ENCODE measurements at regions not wholly inside any gene's neighbourhood (a gene's known extent, or its start where the extent isn't known, plus 50 kb on each side); places are given as distances from the start of the nearest gene placed in this dataset.

DNA sequence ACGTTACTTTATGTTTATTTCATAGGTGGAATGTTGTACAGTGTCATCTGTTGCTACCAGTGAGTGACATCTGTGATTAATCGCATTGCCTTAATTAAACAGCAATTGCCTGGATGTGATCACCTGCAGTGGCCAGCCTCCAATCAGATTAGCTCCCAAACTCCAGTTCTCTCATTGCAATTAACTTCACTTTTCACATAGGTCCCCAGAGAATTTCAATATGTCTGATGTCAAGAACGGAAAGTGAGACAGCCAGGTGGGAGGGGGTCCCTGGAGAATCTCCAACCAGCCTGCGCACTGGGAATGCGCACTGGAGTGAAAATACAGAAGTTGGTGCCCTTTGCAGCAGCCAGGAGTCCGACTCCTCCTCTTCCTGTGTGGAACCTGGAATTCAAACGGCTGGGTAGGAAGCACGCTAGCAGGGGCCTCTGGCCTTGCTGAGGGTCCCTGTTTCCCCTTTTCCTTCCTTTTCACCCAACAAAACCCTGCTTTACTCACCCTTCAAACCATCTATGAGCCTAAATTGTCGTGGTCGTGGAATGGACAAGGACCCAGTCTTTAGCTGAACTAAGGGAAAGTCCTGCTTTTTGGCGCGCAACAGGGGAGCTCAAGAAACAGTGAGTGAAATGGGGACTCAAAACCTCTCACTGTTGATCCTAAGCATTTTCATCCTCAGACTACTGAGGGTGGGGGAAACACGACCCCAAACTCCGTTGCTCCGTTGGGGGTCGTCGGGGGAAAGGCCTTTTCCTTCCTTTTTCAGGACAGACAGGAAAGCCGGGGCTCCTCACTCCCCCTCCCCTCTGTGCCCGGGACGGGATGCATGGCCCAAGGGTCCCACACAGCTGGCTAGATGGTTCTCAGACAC, 1355.5 kb upstream of the LRRTM3 start (continued):
- TF ChIP-seq EEA1 (CRISPR knock-in tag; IDR thresholded peaks at IDR 0.05; ENCODE audit: borderline replicate concordance) (no peak), CAMTA2 (CRISPR knock-in tag; IDR thresholded peaks at IDR 0.05; ENCODE audit: borderline replicate concordance) (no peak), MLLT10 (CRISPR knock-in tag; IDR thresholded peaks at IDR 0.05) (no peak), ATRX (CRISPR knock-in tag; IDR thresholded peaks at IDR 0.05; ENCODE audit: borderline replicate concordance) (no peak), SSRP1 (CRISPR knock-in tag; IDR thresholded peaks at IDR 0.05) (no peak)
- TF ChIP-seq, protein P1, sequence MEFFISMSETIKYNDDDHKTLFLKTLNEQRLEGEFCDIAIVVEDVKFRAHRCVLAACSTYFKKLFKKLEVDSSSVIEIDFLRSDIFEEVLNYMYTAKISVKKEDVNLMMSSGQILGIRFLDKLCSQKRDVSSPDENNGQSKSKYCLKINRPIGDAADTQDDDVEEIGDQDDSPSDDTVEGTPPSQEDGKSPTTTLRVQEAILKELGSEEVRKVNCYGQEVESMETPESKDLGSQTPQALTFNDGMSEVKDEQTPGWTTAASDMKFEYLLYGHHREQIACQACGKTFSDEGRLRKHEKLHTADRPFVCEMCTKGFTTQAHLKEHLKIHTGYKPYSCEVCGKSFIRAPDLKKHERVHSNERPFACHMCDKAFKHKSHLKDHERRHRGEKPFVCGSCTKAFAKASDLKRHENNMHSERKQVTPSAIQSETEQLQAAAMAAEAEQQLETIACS (CRISPR knock-in tag; IDR thresholded peaks at IDR 0.05): no peak
- TF ChIP-seq, protein P2, sequence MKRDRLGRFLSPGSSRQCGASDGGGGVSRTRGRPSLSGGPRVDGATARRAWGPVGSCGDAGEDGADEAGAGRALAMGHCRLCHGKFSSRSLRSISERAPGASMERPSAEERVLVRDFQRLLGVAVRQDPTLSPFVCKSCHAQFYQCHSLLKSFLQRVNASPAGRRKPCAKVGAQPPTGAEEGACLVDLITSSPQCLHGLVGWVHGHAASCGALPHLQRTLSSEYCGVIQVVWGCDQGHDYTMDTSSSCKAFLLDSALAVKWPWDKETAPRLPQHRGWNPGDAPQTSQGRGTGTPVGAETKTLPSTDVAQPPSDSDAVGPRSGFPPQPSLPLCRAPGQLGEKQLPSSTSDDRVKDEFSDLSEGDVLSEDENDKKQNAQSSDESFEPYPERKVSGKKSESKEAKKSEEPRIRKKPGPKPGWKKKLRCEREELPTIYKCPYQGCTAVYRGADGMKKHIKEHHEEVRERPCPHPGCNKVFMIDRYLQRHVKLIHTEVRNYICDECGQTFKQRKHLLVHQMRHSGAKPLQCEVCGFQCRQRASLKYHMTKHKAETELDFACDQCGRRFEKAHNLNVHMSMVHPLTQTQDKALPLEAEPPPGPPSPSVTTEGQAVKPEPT (CRISPR knock-in tag; IDR thresholded peaks at IDR 0.05; ENCODE audit: low read depth): no peak

DNA sequence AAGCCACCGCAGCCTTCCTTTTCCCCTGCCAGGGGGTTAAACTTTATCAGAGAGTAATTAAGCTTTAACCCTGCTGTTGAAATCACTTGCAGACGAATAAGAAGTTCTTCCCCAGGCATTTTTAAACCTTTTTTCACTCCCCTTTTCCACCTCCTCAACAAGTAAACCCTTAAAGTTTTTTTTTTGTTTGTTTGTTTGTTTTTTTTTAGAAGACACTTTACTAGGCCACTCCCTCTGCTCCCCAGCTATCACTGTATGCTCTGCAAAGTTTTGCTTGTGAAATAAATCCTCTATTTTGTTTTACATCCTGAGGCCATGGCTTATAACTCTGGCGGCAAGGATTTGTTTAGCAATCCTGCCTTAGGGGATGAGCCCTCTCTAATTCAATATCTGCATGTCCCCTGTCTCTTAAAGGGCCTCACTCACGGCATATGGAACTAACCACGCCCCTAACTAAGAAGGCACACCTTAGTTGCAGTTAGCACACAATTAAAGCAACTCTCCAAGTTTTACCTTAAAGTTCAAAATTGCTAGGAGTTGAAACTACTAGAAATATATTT, 1354.7 kb upstream of the LRRTM3 start:
- BruUV-seq (replicated peaks): no TSS peak
- no peaks in the 10 kb centered on the region for H3K9me3 ChIP-seq (ENCODE audit: low read length)
- DNase-seq (ENCODE audit: low spot score): peak; percentile 24
- no peaks in the 10 kb centered on the region for H3K79me2 ChIP-seq (ENCODE audit: insufficient read depth, low read length)
- H4K20me1 ChIP-seq (ENCODE audit: insufficient read depth, low read length): no peaks in the 10 kb centered on the region
- no peaks in the 10 kb centered on the region; the same call in 1 of the 2 replicates for H3K4me1 ChIP-seq (ENCODE audit: insufficient read depth, low read length)
- ChIA-PET CTCF (ENCODE audit: low intra/inter-chr PET ratio, low total read pairs) (no interaction called here), POLR2A (no interaction called here)
- no peaks in the 10 kb centered on the region; a peak in 1 of 5 replicates for H3K27me3 ChIP-seq (ENCODE audit: control insufficient read depth in 1 of 2, insufficient read depth in 2 of 2, low read length in 2 of 2)
- peak overlapping the region; percentile 78 for H3K9ac ChIP-seq (ENCODE audit: insufficient read depth, low read depth, low read length)
- peak overlapping the region; percentile 70 for H3K4me2 ChIP-seq (ENCODE audit: low read depth, low read length)
- peak; percentile 51 for FAIRE-seq
- ATAC-seq: peak; percentile 73
- intact Hi-C loops (cut with micrococcal nuclease; ENCODE audit: unreplicated experiment) (loop anchor here (5.0 kb wide), 1 partner anchor 271 kb away; no protein-coding TSS in a partner anchor), in situ Hi-C loops (cut with HindIII; ENCODE audit: extremely low pct_ligation_motif_present, low pct_unique_long_range_greater_than_20kb) (no loop called here)
- H2AFZ ChIP-seq (ENCODE audit: low read length): no peak overlapping the region
- WGBS (ENCODE audit: low lambda C conversion rate): 4% methylated on average over 5 of the region's 5 CpGs
- no peaks in the 10 kb centered on the region for H3K36me3 ChIP-seq (replicated peaks in 1 of 2; ENCODE audit: control insufficient read depth in 1 of 2, insufficient read depth in 2 of 2, low read length in 2 of 2)
- peak overlapping the region; percentile 71 to 80 (median 74) for H3K4me3 ChIP-seq (replicated peaks in 1 of 3; ENCODE audit: insufficient read depth in 1 of 3, low read depth in 2 of 3, low read length in 3 of 3)
- H3K27ac ChIP-seq (ENCODE audit: extremely low read length, insufficient read depth, low read length): peak overlapping the region; percentile 75
- TF ChIP-seq, protein P3, sequence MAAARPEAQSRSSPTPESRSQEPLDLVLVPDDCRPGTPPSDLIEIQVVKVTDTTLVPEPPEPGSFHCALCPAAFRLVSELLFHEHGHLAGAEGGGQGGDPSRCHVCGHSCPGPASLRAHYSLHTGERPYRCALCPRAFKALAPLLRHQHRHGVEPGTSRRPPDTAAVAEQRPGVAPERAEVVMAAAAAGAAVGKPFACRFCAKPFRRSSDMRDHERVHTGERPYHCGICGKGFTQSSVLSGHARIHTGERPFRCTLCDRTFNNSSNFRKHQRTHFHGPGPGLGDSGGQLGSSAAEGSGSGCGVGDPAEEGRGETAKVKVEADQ (CRISPR knock-in tag; IDR thresholded peaks at IDR 0.05; ENCODE audit: borderline replicate concordance): no peak
- no peak for TF ChIP-seq ZNF510 (CRISPR knock-in tag; IDR thresholded peaks at IDR 0.05; ENCODE audit: low read depth)
- no peak for TF ChIP-seq ZNF598 (CRISPR knock-in tag; IDR thresholded peaks at IDR 0.05; ENCODE audit: borderline replicate concordance)
- TF ChIP-seq ZNF652 (CRISPR knock-in tag; IDR thresholded peaks at IDR 0.05; ENCODE audit: borderline replicate concordance, low read depth): no peak
- no peak for TF ChIP-seq ZNF251 (CRISPR knock-in tag; IDR thresholded peaks at IDR 0.05)
- TF ChIP-seq, protein P4, sequence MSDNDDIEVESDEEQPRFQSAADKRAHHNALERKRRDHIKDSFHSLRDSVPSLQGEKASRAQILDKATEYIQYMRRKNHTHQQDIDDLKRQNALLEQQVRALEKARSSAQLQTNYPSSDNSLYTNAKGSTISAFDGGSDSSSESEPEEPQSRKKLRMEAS (IDR thresholded peaks at IDR 0.05): no peak
- no peak for TF ChIP-seq ZFP82 (CRISPR knock-in tag; IDR thresholded peaks at IDR 0.05; ENCODE audit: borderline replicate concordance)

All from HepG2 (cell line).